ENCODE measurements at regions not wholly inside any gene's neighbourhood (a gene's known extent, or its start where the extent isn't known, plus 50 kb on each side); places are given as distances from the start of the nearest gene placed in this dataset.
"Not testable (repeated sequence)": the region's sequence is repeated elsewhere in the genome, so short reads cannot be mapped to it uniquely, and the experiment has no call there.

DNA sequence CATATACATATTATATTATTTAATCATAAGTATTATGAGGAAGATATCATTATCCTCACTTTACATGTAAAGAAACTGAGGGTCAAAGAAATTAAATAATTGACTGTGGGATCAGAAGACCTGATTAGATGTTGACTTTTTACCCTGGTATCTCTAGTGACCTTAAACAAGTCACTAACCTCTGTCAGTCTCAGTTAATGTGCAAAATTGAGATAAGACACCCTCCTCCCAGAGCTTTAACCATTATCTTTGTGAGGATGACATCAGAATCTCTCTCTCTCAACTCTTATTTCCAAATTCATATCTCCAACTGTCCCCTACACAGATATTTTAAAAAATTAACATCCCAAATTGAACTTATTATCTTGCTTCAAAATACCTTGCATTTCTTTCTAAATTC lies 177.8 kb downstream of the KLHL28 start:
- DNase-seq, result no peak

DNA sequence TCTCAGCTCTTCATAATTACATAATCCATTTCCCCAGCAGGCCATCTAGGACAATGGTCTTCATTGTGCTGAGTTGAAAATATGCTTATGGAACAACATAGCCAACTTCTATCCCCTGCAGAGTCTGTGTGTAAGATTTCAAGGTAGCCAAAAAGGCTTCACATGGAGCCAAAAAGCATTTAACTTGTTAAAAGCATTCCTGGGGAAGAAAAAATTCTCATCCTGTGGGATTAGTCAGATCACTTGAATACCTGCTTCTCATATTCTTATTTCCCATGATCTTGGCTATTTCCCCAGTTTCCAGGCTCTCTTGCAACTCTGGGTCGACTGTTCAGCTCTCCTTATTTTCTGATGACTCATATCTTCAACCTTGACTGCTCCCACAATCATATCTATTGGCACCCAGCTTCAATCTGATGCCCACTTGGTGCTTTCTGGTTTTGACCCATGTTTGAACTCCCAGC lies 178.9 kb downstream of the KLHL28 start:
- no peak for DNase-seq

DNA sequence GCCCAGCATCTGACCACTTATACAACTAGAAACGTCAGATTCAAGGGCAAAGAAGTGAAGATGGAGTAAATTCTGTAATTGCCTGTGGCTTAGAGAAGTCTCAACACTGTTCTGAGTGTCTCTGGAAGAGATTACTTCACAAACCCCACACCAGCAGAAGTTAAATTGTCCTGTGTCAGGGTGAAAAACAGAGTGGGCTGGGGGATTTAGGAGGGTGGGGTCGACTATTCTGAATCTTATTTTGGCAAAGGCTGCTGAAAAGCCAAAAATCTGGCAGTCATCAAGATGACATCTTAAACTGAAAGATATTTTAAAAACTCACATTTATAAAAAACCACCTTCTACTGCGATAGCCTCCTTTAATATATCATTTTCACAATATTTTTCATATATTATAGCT lies 180.8 kb downstream of the KLHL28 start:
- DNase-seq, result no peak

DNA sequence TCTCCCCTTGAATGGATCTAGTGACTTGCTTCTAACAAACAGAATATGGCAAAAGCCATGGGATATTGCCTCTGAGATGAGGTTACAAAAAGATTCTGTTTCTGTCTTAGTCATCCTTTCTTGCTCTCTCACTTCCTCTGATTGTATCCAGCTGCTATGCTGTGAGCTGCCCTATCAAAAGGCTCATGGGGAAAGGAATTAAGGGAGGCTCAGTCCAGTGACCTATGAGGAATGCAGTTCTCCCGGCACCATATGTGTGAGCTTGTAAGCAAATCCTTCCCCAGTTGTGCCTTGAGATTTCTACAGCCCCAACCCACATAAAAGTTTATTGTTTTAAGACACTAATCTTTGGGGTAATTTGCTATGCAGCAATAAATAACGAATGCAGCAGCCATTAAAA lies 183.1 kb downstream of the KLHL28 start:
- no peak for DNase-seq

DNA sequence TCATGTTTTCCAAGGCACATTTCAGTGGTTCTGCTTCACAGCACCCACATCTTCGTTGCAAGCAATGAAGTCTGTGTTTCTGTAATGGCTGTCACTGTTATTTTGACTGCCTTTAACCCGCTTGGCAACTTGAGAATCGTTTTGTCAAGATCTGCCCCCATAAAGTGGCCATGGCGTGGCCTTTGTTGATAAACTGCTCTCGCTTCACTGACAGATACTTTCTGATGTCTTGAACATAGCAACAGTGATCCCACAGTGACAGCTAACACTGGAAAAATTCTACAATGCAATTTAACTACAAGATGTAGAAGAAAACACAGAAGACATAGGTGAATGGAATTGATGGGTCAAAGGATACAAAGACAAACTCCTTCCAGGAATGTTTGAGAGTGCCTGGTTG lies 184.2 kb downstream of the KLHL28 start:
- DNase-seq, result no peak

DNA sequence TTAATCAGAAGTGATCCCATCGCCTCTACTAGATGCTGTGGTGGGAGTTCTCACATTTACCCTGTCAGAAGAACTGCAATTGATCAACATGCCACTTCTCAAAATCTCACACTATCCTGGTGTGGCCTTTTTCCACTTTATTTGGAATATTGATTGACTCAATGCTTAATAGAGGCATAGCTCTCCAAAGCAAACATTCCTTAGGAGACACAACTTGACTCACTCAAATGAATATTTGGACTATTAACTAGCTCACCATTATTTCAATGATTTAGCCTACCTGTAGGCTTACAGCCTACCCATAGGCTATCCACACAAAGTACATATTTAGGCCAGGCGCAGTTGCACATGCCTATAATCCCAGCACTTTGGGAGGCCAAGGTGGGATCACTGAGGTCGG lies 186.5 kb downstream of the KLHL28 start:
- no peak for DNase-seq

DNA sequence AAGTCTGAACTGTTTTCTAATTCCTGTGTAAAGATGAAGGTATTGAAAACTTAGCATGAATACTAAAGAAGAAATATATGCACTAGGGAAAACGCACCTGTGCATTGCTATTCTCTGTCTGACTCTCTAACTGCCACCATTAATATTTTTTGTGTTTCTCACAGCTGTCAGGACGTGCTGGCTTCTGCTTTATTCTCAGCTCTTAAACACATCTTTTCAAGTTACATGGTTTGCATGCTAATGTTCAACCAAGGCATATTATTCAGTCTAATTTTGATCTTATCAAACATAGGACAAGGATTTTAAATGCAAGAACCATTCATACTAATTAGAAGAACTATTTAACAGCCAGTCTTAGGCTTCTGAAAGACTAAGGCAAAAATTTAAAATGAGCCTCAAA lies 187.4 kb downstream of the KLHL28 start:
- no peak for DNase-seq

DNA sequence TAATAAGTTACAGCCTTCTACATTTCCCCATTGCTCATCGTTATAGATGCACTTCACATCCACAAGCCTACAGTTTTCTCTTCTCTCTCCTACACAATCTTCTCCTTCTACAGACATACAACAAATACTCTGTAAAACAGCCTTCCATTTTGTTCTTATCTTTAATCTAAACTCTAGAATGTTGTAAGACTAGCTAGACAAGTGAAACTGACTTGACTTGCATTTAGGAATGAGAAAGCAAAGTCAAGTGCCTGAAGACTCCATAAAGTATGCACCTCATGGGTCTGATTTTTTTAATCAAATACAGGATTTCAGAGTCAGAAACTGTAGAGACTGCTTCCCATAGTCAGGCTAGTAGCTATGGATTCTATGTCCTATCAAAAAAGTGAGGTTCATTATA lies 190.3 kb downstream of the KLHL28 start:
- DNase-seq, result no peak

DNA sequence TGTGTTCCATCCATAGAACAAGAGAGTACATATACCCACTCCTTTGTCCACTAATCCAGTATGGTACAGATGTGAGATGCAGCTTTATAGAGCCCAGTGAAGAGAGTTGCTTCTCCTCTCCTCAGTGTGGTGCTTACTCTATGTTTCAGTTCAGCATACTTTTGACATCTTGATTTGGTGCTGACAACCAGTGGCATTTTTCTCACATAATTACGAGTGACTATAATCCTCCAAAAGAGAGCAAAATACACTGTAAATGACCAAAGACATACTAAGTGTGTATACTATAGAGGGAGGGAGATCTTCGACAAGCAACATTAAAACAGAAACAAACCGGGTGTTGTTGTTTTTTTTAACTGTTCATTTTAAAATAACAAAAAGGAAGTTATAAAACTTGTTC lies 191.5 kb downstream of the KLHL28 start:
- no peak for DNase-seq

DNA sequence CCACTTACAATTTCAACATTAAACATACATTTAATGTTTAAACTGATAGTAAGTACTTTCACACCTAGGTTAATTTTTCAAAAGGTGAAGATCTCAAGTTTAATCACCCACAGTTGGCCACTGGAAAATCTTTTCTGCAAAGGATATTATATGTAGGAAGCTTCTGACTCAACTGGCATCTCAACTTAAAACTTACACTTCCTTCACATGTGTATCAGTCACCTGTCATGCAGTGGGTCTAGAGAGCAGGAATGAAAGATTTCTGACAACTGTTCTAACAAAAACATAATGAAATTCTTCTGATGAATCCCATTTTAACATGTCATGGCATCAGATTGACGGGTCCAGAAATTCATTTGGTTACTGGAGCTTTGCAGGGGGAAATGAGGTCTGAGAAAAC lies 192.8 kb downstream of the KLHL28 start:
- DNase-seq, result no peak

DNA sequence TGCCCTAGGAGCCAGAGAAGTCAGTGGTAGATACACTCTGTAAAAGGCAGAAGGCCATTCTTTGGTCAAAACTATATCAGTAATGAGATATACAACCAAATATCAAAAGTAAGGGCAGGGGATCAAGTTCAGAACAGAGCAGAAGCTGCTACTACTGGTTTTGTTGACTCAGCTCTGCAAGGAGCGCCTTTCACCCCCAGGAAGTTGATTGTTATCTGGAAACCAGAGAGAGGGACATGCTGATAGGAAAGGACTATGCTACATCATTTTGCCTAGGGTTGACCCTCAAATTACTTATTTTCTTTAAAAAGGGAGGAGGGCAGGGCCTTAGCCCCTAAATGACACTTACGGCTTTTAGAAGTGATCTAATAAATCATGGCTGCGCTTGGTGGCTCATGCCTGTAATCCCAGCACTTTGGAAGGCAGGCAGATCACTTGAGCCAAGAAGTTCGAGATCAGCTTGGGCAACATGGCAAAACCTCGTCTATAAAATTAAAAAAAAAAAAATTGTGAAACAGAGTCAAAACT lies 194.0 kb downstream of the KLHL28 start:
- no peak for DNase-seq

DNA sequence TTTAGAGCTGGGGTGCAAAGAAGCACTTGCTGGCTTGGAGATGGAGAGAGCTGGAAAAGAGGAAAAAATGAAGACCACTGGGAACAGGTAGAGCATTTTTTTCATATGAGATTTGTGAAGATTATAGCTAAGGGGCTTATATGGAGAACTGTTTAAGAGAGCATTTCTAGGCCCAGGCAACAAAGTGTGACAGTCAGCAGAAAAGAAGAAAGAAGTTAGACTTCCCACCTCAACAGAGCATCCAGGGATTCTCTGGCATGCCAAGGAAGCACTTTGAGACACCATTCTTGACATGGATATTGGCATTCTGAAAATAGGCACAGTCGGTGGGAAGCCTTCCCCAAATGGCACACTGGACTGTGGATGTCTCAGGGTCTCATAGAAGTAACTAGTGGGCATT lies 195.5 kb downstream of the KLHL28 start:
- no peak for DNase-seq

DNA sequence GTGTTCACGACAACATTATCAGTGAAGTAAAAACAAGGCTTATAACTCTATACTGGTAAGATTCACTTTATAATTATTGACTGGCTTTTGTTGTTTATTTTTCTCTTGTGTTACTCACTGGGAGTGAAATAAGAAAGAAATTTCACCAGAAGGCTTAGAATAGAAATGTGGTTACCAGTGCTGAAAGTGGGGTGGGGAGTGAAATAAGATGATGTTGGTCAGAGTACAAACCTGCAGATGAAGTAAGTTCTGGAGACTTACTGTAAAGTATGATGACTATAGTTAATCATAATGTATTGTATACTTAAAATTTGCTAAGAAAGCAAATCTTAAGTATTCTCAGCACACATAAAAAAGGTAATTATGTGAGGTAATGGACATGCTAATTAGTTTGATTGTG lies 198.4 kb downstream of the KLHL28 start:
- no peak for DNase-seq

DNA sequence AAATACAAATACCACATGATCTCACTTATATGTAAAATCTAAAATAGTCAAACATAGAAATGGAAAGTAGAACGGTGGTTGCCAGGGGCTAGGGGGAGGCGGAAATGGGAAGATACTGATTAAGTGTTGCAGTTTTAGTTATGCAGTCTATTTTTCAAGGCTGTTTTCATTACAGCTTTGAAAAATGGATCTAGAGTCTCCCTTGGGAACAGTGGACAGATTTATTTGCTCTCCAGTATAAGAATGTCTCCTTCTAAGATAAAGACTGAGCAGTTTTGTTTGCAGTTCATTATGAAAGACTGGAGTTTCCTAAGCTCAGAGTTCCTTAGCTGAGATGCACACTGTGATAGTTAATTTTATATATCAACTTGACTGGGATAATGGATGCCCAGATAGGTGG lies 202.5 kb downstream of the KLHL28 start:
- DNase-seq, result no peak

DNA sequence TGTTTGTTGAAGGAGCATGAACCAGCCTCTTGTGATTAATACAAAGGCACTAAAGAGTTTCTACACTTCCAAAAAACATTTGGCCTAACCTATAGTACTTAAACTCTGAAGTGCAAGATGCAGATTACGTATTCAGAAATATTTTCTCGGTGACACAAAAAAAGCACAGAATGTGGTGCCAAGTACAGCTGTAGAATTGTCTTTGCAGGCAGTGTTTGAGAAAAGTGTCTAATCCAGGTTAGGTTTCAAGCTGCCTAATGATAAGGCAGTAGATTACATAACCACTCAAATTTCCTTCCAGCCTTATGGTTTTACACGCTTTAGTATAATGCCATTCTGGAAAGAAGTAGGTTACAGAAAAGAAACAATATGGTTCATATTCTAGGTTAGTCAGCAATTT lies 205.2 kb downstream of the KLHL28 start:
- no peak for DNase-seq

DNA sequence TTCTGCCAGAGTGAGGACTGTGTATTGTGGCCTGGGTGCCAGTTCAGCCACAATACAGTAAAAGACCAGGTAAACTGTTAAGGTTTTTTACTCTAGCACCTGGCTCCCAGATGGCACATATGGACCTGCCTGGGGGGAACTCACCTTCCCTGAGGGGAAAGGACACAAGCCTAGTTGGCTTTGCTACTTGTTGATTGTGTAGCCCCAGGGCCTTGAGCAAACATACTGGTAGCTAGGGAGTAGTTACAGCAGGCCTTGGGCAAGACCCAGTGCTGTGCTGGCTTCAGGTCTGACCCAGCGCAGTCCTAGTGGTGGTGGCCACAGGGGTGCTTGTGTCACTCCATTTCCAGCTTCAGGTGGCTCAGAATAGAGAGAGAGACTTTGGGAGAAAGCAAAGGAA lies 216.4 kb downstream of the KLHL28 start:
- no peak for DNase-seq

DNA sequence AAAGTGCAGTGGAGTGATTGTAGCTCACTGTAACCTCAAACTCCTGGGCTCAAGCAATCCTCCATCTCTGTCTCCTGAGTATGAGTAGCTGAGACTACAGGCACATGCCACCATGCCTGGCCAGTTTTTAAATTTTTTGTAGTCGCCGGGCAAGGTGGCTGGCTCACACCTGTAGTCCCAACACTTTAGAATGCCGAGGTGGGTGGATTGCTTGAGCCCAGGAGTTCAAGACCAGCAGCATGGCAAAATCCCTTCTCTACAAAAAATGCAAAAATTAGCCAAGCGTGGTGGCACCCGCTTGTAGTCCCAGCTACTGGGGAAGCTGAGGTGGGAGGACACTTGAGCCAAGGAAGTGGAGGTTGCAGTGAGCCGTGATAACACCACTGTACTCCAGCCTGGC lies 219.5 kb downstream of the KLHL28 start:
- no peak for DNase-seq

DNA sequence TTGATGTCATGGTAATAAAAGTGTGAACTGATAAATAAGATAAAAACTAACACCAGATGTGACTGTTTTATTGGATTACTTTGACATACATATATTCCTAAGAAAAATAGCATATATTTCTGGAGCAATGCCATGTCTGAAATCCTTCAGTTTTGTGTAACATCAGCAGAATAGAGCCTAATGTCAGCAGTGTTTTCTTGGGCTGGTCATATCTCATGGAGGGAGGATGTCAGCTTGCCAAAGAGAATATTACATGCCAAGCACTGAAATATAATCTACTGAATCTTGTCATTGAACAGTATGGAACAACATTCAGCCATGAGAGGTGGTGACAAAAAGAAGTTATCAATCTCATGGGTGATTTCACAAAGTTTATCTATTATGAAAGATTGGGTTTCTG lies 220.3 kb downstream of the KLHL28 start:
- no peak for DNase-seq

DNA sequence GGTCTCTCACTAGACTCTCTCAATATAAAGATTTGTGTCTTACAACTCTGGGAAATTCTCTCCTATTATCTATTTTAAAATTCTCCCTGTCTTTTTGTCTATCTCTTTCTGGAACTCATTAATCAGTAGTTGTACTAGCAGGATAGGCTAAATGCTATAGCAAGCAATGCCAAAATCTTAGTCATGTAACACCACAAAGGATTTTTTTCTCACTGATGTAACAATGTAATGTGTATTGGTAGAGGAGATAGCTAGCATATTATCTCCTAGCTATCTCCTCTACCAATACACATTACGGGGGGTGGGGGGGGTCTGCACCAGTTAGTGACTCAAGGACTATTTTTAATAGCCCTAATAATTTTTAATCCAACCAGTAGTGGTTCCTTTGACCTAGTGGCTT lies 225.4 kb downstream of the KLHL28 start:
- no peak for DNase-seq

DNA sequence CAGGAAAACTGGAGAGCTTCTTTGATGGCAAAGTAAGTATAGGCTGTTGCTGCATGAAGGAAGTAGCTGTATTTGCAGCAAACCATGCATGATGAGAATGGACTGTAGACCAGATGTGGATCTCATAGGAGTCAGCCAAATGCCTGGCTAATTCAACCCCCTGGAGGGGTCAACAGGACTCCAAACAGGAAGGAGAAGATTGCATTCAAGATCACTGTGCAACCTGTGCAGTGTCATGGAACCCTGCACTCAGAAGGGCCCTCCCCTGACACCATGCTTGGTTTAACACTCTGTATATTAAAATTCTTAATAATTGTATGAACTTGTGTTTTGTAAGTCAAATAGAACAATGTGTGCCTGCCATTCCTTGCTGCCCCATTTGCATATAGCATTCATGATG lies 225.1 kb upstream of the FSCB start:
- DNase-seq, result no peak

DNA sequence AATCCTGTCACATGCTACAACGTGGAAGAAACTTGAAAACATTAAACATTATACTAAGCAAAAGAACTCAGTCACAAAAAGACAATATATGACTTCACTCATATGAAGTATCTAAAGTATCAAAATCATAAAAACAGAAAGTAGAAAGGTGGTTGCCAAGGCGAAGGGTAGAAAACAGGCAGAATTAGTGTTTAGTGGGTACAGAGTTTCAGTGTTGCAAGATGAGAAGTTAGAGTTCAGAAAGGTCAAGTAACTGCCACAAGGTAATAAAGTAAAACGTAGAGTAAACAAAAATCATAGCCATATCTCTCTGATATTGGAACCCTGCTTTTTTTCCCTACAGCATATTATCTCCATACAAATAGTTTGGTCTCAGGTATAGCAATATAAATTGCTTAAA lies 223.8 kb upstream of the FSCB start:
- no peak for DNase-seq

DNA sequence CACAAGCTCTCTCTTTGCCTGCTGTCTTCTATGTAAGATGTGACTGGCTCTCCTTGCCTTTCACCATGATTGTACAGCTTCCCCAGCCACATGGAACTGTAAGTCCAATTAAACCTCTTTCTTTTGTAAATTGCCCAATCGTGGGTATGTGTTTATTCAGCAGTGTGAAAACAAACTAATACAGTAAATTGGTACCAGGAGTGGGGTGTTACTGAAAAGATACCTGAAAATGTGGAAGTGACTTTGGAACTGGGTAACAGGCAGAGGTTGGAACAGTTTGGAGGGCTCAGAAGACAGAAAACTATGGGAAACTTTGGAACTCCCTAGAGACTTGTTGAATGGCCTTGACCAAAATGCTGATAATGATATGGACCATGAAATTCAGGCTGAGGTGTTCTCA lies 214.3 kb upstream of the FSCB start:
- DNase-seq, result not testable (repeated sequence)

DNA sequence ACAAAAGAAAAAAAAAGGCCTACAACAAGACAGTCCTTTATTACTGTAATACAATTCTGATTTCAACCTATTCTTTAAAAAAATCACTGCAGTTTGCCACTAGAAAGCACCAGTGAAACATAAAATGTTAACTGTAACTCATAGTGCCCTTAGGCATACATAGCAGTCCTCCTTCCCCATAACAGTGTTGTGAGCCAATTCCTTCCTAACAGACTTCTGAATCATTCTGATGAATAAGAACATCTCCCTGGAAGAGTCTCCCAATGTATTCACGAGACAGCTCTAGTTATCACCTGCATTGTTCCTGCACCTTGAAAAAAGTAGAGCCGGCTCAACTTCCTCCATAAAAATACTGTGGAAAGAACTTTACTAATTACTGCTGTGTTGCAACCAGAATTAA lies 213.6 kb upstream of the FSCB start:
- DNase-seq, result no peak

DNA sequence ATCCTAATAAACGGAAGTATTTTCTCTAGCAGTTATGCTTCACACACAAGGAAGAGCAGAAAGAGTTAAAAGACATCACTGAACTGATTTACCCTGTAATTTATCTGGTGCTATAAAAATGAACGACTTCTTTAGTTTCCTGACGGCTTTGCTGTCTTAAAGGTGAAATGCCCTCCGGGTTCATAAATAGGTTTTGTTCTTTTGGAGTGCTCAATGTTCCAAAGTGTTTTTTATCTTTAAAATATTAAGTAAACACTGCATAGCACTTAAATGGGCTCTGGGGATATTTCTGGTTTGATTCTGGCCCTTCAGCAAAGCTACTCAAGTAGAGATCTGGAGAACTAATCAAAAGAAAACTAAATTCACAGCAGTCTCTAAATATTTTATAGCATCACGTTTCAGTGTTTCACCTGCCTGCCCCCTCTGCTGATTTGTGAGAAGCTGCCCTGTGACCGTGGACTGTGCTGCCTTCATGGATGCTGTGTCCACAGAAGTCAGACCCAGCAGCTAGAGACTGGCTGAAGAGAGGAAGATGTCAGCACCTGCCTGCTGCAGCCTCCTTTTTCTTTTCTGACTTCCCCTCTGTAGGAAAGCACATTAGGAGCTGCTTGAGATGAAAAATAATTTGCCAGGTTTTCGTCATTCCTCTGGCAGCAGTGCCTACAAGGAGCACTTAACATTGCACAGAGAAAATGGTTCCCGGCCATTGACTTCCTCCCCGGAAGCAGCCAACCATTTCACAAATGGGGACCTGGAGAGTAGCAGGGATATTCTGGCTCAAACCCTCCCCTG lies 205.1 kb upstream of the FSCB start:
- no peak for DNase-seq

DNA sequence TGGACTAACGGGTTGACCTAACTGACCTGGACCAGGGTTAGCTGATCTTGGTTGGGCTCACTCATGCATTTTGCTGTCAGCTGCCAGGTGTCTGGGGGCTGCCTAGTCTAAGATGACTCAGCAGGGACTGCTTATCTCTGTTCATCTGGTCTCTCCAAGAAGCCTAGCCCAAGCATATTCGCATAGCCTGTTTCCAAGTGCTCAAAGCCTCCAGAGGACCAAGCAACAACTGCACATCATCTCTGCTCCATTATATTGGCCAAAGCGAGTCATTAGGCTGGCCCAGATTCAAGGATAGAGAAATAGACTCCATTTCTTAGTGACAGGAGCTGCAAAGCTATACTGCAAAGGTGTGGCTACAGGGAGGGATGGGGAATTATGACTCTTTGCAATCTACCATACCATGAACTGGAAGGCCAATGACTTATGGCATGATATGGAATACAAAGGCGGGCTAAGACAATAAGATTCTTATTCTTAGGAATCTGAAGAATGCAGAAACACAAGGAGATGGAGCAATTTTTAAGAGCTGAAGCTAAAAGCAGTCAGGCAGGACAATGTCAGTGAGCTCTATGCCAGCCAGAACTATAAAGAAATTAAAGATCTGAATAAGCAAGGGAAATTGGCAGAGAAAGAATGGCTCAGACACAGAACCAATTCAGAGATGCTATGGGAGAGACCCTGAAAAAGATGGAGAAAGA lies 194.6 kb upstream of the FSCB start:
- no peak for DNase-seq
